Tibial nerve (tissue), 4 donors: ENCODE measurements at regions not wholly inside any gene's neighbourhood (a gene's known extent, or its start where the extent isn't known, plus 50 kb on each side); places are given as distances from the start of the nearest gene placed in this dataset.

Experiments
- DNase-seq, 2 donors: peaks; one replicate each; pipeline ENCODE4 v3.0.0-alpha.2; 2019; ENCODE audit warnings: low spot score in 2 of 2
- H3K27ac ChIP-seq, 4 donors: fragments of 200-600 bp; sonication (generic) in 3 of 4; one replicate each; pipeline ENCODE4 v1.5.1; 2017 to 2019; ENCODE audit warnings: mild to moderate bottlenecking in 1 of 4
- H3K27me3 ChIP-seq, 2 donors: fragments of 200-600 bp; sonication (generic) in 1 of 2; one replicate each; pipeline versions ENCODE4 v1.5.1 to v1.6.0; 2017 to 2019
- H3K36me3 ChIP-seq, 3 donors: fragments of 200-600 bp; sonication (generic); one replicate each; pipeline ENCODE4 v1.5.1; 2018 to 2019
- H3K4me1 ChIP-seq, 4 donors: fragments of 200-600 bp; sonication (generic) in 3 of 4; one replicate each; pipeline ENCODE4 v1.5.1; 2017 to 2019
- H3K4me3 ChIP-seq, 4 donors: fragments of 200-600 bp; sonication (generic) in 3 of 4; one replicate each; pipeline ENCODE4 v1.5.1; 2017 to 2019; ENCODE audit warnings: mild to moderate bottlenecking in 1 of 4, moderate library complexity in 1 of 4
- H3K9me3 ChIP-seq, 4 donors: fragments of 200-600 bp; sonication (generic) in 3 of 4; one replicate each; pipeline ENCODE4 v1.5.1; 2017 to 2019
- CTCF ChIP-seq, 5 experiments: fragments of 200-600 bp in 3 of 5; fragments of 450-650 bp in 2 of 5; sonication (generic) in 3 of 5; IDR thresholded peaks; one replicate each; pipeline ENCODE4 v1.5.1; 2016 to 2019; ENCODE audit warnings: antibody characterized with exemption in 5 of 5, mild to moderate bottlenecking in 3 of 5, moderate library complexity in 2 of 5
- EP300 ChIP-seq, 2 donors: sonication (generic); formaldehyde crosslinking; IDR thresholded peaks; one replicate each; pipeline ENCODE4 v1.6.1; 2017; ENCODE audit warnings: antibody characterized with exemption in 2 of 2, mild to moderate bottlenecking in 1 of 2
- POLR2A ChIP-seq, 2 donors: fragments of 450-650 bp; IDR thresholded peaks; one replicate each; pipeline ENCODE4 v1.6.1; 2017; ENCODE audit warnings: antibody characterized with exemption in 2 of 2, mild to moderate bottlenecking in 2 of 2, moderate library complexity in 2 of 2
- WGBS, 2 donors: methylation state at CpG; one replicate each; pipeline ENCODE4 v1.1.5; 2018; 5-methylcytosine and 5-hydroxymethylcytosine counted together

GRCh38 chr3:159057621-159058020 is 255.8 kb downstream of the MFSD1 start:
- TF ChIP-seq EP300 (IDR thresholded peaks at IDR 0.05) (no peak), POLR2A (IDR thresholded peaks at IDR 0.05) (no peak), CTCF (IDR thresholded peaks at IDR 0.05) (no peak)
- DNase-seq: no peak
- no peak overlapping the region for H3K27ac ChIP-seq
- no peaks in the 10 kb centered on the region for H3K4me1 ChIP-seq
- H3K36me3 ChIP-seq: no peaks in the 10 kb centered on the region
- no peaks in the 10 kb centered on the region for H3K27me3 ChIP-seq
- H3K4me3 ChIP-seq: no peak overlapping the region
- no peaks in the 10 kb centered on the region for H3K9me3 ChIP-seq

GRCh38 chr3:159058859-159059258 is 257.0 kb downstream of the MFSD1 start:
- 76% methylated on average over 3 of the region's 3 CpGs for WGBS, 2 donors
- no peaks in the 10 kb centered on the region for H3K4me1 ChIP-seq
- no peaks in the 10 kb centered on the region for H3K9me3 ChIP-seq
- TF ChIP-seq CTCF (IDR thresholded peaks at IDR 0.05) (no peak), POLR2A (IDR thresholded peaks at IDR 0.05) (no peak), EP300 (IDR thresholded peaks at IDR 0.05) (no peak)
- no peaks in the 10 kb centered on the region for H3K36me3 ChIP-seq
- no peak overlapping the region for H3K27ac ChIP-seq
- no peaks in the 10 kb centered on the region for H3K27me3 ChIP-seq
- DNase-seq: no peak
- no peak overlapping the region for H3K4me3 ChIP-seq

GRCh38 chr3:159059395-159059794 is 257.5 kb downstream of the MFSD1 start:
- TF ChIP-seq EP300 (IDR thresholded peaks at IDR 0.05) (no peak), CTCF (IDR thresholded peaks at IDR 0.05) (no peak)
- Histone ChIP-seq H3K27ac (no peak overlapping the region), H3K36me3 (no peaks in the 10 kb centered on the region), H3K4me1 (no peaks in the 10 kb centered on the region), H3K27me3 (no peaks in the 10 kb centered on the region), H3K4me3 (no peak overlapping the region), H3K9me3 (no peaks in the 10 kb centered on the region)
- 88 to 90% methylated on average over 2 of the region's 2 CpGs for WGBS, 2 donors
- no peak for DNase-seq

GRCh38 chr3:159062734-159063410 is 261.0 kb downstream of the MFSD1 start:
- H3K36me3 ChIP-seq: no peaks in the 10 kb centered on the region
- no peaks in the 10 kb centered on the region for H3K9me3 ChIP-seq
- TF ChIP-seq EP300 (IDR thresholded peaks at IDR 0.05) (no peak), POLR2A (IDR thresholded peaks at IDR 0.05) (no peak)
- no peak for DNase-seq
- no peaks in the 10 kb centered on the region for H3K27me3 ChIP-seq
- no peak overlapping the region for H3K4me3 ChIP-seq
- WGBS, 2 donors: 83 to 87% methylated on average over 6 of the region's 6 CpGs
- H3K27ac ChIP-seq: no peak overlapping the region
- no peaks in the 10 kb centered on the region for H3K4me1 ChIP-seq

GRCh38 chr3:159069091-159069490 is 267.2 kb downstream of the MFSD1 start, which contains the start of gene IQCJ:
Gene IQCJ, plus strand, starts transcription at chr3:159069319.
- no peaks in the 10 kb centered on the region for H3K36me3 ChIP-seq
- no peak within 1 kb of the TSS for H3K4me3 ChIP-seq
- H3K9me3 ChIP-seq: no peaks in the 10 kb centered on the region
- TF ChIP-seq EP300 (IDR thresholded peaks at IDR 0.05) (no peak), POLR2A (IDR thresholded peaks at IDR 0.05) (no peak), CTCF (IDR thresholded peaks at IDR 0.05) (no peak)
- no peak for DNase-seq
- no peaks in the 10 kb centered on the region for H3K27me3 ChIP-seq
- no peaks in the 10 kb centered on the region for H3K4me1 ChIP-seq
- WGBS, 2 donors: 42 to 49% methylated on average over 7 of the region's 7 CpGs
- H3K27ac ChIP-seq: no peak within 1 kb of the TSS
